ENCODE measurements at regions not wholly inside any gene's neighbourhood (a gene's known extent, or its start where the extent isn't known, plus 50 kb on each side); places are given as distances from the start of the nearest gene placed in this dataset.

GRCh38 chr5:124394700-124395245 lies 351.7 kb downstream of the ZNF608 start:
- no peak for TF ChIP-seq CTCF (IDR thresholded peaks at IDR 0.05)
- no peak for TF ChIP-seq POLR2A (IDR thresholded peaks at IDR 0.05)
- TF ChIP-seq EP300 (IDR thresholded peaks at IDR 0.05): no peak
